ENCODE measurements at regions not wholly inside any gene's neighbourhood (a gene's known extent, or its start where the extent isn't known, plus 50 kb on each side); places are given as distances from the start of the nearest gene placed in this dataset.

DNA sequence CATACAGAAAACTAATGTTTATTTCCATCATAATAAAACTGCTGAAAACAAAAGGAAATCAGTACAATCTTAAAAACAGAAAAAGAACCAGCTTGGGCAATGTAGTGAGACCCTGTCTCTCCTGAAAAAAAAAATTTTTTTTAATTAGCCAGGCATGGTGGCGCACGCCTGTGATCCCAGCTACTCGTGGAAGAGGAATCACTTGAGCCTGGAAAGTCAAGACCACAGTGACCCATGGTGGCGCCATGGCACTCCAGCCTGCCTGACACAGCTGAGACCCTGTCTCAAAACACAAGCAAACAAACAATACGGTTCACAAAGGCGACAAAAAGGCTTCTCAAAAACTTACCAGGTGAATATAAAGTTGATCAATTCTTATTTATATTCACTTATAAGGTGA lies 289.7 kb downstream of the BRD1 start:
- no peak for TF ChIP-seq EZH2phosphoT487 (conservative IDR thresholded peaks at IDR 0.05; ENCODE audit: low read length)
- TF ChIP-seq, protein P1, sequence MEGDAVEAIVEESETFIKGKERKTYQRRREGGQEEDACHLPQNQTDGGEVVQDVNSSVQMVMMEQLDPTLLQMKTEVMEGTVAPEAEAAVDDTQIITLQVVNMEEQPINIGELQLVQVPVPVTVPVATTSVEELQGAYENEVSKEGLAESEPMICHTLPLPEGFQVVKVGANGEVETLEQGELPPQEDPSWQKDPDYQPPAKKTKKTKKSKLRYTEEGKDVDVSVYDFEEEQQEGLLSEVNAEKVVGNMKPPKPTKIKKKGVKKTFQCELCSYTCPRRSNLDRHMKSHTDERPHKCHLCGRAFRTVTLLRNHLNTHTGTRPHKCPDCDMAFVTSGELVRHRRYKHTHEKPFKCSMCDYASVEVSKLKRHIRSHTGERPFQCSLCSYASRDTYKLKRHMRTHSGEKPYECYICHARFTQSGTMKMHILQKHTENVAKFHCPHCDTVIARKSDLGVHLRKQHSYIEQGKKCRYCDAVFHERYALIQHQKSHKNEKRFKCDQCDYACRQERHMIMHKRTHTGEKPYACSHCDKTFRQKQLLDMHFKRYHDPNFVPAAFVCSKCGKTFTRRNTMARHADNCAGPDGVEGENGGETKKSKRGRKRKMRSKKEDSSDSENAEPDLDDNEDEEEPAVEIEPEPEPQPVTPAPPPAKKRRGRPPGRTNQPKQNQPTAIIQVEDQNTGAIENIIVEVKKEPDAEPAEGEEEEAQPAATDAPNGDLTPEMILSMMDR (IDR thresholded peaks at IDR 0.05; ENCODE audit: insufficient read depth, low read length, poor library complexity, severe bottlenecking): no peak
